IMR-90 (cell line): ENCODE measurements at regions not wholly inside any gene's neighbourhood (a gene's known extent, or its start where the extent isn't known, plus 50 kb on each side); places are given as distances from the start of the nearest gene placed in this dataset.

Experiments
- CEBPB ChIP-seq: IDR thresholded peaks from 2 replicates; pipeline ENCODE4 v1.6.1; 2012; ENCODE audit warnings: low read depth, low read length, improper control_type of control experiment
- POLR2A ChIP-seq: IDR thresholded peaks from 2 replicates; pipeline ENCODE4 v1.6.1; 2012; ENCODE audit warnings: mild to moderate bottlenecking, low read depth, low read length
- RFX5 ChIP-seq: IDR thresholded peaks from 2 replicates; pipeline ENCODE4 v1.8.0; 2012; ENCODE audit warnings: low read depth, mild to moderate bottlenecking, low read length, moderate library complexity
- SMC3 ChIP-seq: fragments of 150-350 bp; IDR thresholded peaks from 2 replicates; pipeline ENCODE4 v1.6.1; 2016; ENCODE audit warnings: low read depth, mild to moderate bottlenecking, antibody characterized with exemption, low read length, moderate library complexity
- TF ChIP-seq, protein P1 (sequence below): conservative IDR thresholded peaks from 2 replicates; pipeline ENCODE4 v1.5.1; 2012; ENCODE audit warnings: mild to moderate bottlenecking, low read depth, low read length, improper control_type of control experiment
- TF ChIP-seq, protein P2 (sequence below): fragments of 150-350 bp; IDR thresholded peaks from 2 replicates; pipeline ENCODE4 v1.6.1; 2017; ENCODE audit warnings: mild to moderate bottlenecking, antibody characterized with exemption, low read length, low read depth

GRCh38 chr2:45194596-45194995 lies 185.3 kb upstream of the SIX2 start:
- TF ChIP-seq SMC3 (no peak), POLR2A (no peak), RFX5 (no peak), CEBPB (no peak)
- TF ChIP-seq, protein P1, sequence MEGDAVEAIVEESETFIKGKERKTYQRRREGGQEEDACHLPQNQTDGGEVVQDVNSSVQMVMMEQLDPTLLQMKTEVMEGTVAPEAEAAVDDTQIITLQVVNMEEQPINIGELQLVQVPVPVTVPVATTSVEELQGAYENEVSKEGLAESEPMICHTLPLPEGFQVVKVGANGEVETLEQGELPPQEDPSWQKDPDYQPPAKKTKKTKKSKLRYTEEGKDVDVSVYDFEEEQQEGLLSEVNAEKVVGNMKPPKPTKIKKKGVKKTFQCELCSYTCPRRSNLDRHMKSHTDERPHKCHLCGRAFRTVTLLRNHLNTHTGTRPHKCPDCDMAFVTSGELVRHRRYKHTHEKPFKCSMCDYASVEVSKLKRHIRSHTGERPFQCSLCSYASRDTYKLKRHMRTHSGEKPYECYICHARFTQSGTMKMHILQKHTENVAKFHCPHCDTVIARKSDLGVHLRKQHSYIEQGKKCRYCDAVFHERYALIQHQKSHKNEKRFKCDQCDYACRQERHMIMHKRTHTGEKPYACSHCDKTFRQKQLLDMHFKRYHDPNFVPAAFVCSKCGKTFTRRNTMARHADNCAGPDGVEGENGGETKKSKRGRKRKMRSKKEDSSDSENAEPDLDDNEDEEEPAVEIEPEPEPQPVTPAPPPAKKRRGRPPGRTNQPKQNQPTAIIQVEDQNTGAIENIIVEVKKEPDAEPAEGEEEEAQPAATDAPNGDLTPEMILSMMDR, result no peak
- TF ChIP-seq, protein P2, sequence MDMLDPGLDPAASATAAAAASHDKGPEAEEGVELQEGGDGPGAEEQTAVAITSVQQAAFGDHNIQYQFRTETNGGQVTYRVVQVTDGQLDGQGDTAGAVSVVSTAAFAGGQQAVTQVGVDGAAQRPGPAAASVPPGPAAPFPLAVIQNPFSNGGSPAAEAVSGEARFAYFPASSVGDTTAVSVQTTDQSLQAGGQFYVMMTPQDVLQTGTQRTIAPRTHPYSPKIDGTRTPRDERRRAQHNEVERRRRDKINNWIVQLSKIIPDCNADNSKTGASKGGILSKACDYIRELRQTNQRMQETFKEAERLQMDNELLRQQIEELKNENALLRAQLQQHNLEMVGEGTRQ, result no peak
